HEK293 (cell line): ENCODE measurements at regions not wholly inside any gene's neighbourhood (a gene's known extent, or its start where the extent isn't known, plus 50 kb on each side); places are given as distances from the start of the nearest gene placed in this dataset.

Experiments
- KLF9 ChIP-seq: fragments of 450-650 bp; formaldehyde crosslinking; IDR thresholded peaks from 2 replicates; pipeline ENCODE4 v1.5.1; 2016; ENCODE audit warnings: missing biosample characterization, missing genetic modification characterization, low read depth
- ZBTB7A ChIP-seq: fragments of 450-650 bp; formaldehyde crosslinking; IDR thresholded peaks from 2 replicates; pipeline ENCODE4 v1.5.1; 2016; ENCODE audit warnings: low read depth, missing biosample characterization, missing genetic modification characterization
- ZNF112 ChIP-seq: fragments of 450-650 bp; formaldehyde crosslinking; IDR thresholded peaks from 2 replicates; pipeline ENCODE4 v1.5.0; 2017; ENCODE audit warnings: missing biosample characterization, missing genetic modification characterization
- ZNF174 ChIP-seq: fragments of 450-650 bp; formaldehyde crosslinking; IDR thresholded peaks from 2 replicates; pipeline ENCODE4 v1.5.0; 2017; ENCODE audit warnings: missing biosample characterization, mild to moderate bottlenecking, missing genetic modification characterization
- ZNF223 ChIP-seq: fragments of 450-650 bp; formaldehyde crosslinking; IDR thresholded peaks from 2 replicates; pipeline ENCODE4 v1.5.1; 2016; ENCODE audit warnings: missing biosample characterization, missing genetic modification characterization
- ZNF514 ChIP-seq: fragments of 450-650 bp; formaldehyde crosslinking; IDR thresholded peaks from 2 replicates; pipeline ENCODE4 v1.5.1; 2016; ENCODE audit warnings: missing biosample characterization, missing genetic modification characterization
- TF ChIP-seq, protein P1 (sequence below): fragments of 450-650 bp; formaldehyde crosslinking; IDR thresholded peaks from 2 replicates; pipeline ENCODE4 v1.5.1; 2016; ENCODE audit warnings: missing biosample characterization, missing genetic modification characterization
- TF ChIP-seq, protein P2 (sequence below): fragments of 450-650 bp; formaldehyde crosslinking; IDR thresholded peaks from 2 replicates; pipeline ENCODE4 v1.5.1; 2016; ENCODE audit warnings: missing biosample characterization, missing genetic modification characterization
- TF ChIP-seq, protein P3 (sequence below): fragments of 450-650 bp; formaldehyde crosslinking; IDR thresholded peaks from 2 replicates; pipeline ENCODE4 v1.5.1; 2016; ENCODE audit warnings: missing biosample characterization, missing genetic modification characterization
- TF ChIP-seq, protein P4 (sequence below): fragments of 450-650 bp; formaldehyde crosslinking; IDR thresholded peaks from 2 replicates; pipeline ENCODE4 v1.5.1; 2016; ENCODE audit warnings: missing biosample characterization, missing genetic modification characterization, low read depth
- TF ChIP-seq, protein P5 (sequence below): fragments of 450-650 bp; formaldehyde crosslinking; IDR thresholded peaks from 2 replicates; pipeline ENCODE4 v1.5.1; 2016; ENCODE audit warnings: missing biosample characterization, missing genetic modification characterization
- TF ChIP-seq, protein P6 (sequence below): fragments of 450-650 bp; formaldehyde crosslinking; IDR thresholded peaks from 2 replicates; pipeline ENCODE4 v1.5.1; 2016; ENCODE audit warnings: missing biosample characterization, missing genetic modification characterization
- TF ChIP-seq, protein P7 (sequence below): fragments of 450-650 bp; formaldehyde crosslinking; conservative IDR thresholded peaks from 2 replicates; pipeline ENCODE4 v1.5.1; 2016; ENCODE audit warnings: low read depth, missing biosample characterization, missing genetic modification characterization
- TF ChIP-seq, protein P8 (sequence below): fragments of 450-650 bp; formaldehyde crosslinking; IDR thresholded peaks from 2 replicates; pipeline ENCODE4 v1.5.1; 2016; ENCODE audit warnings: missing biosample characterization, missing genetic modification characterization, low read depth

DNA sequence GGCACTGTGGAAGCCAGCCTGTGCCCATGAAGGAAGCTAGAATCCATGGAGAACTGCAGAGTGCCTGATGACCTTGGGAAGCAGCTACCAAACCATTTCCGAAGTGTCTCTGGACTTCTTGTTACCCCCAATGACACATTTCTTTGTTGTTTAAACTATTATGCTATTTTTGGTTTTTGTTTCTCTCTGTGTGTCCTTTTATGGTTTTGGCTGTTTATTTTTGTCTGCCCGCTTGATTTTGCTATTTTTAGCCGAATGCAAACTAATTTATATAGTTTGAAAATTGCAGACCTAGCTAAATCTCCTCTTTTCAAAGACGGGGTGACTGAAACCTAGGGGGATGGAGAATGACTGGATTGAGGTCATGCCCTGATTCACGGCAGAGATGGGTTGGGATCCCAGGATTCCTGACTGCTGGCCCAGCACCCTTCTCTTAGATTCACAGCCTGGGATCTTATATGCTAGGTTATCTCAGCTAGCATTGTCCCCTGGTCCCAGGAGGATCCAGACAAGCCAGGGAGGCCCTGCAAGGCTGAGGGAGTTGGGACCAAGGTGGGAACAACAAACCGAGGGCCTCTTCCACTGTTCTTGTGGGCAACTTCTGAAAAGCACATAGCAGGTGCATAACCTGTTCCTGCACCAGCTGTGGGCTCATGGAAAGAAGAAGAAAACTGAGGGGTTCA, 116.3 kb upstream of the HAAO start:
- TF ChIP-seq, protein P1, sequence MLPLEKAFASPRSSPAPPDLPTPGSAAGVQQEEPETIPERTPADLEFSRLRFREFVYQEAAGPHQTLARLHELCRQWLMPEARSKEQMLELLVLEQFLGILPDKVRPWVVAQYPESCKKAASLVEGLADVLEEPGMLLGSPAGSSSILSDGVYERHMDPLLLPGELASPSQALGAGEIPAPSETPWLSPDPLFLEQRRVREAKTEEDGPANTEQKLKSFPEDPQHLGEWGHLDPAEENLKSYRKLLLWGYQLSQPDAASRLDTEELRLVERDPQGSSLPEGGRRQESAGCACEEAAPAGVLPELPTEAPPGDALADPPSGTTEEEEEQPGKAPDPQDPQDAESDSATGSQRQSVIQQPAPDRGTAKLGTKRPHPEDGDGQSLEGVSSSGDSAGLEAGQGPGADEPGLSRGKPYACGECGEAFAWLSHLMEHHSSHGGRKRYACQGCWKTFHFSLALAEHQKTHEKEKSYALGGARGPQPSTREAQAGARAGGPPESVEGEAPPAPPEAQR (tag by site-specific recombination) = no peak
- TF ChIP-seq ZNF223 (no peak), ZNF174 (tag by site-specific recombination) (no peak), ZBTB7A (tag by site-specific recombination) (no peak), KLF9 (tag by site-specific recombination) (no peak), ZNF514 (tag by site-specific recombination) (no peak), ZNF112 (tag by site-specific recombination) (no peak)
- TF ChIP-seq, protein P2, sequence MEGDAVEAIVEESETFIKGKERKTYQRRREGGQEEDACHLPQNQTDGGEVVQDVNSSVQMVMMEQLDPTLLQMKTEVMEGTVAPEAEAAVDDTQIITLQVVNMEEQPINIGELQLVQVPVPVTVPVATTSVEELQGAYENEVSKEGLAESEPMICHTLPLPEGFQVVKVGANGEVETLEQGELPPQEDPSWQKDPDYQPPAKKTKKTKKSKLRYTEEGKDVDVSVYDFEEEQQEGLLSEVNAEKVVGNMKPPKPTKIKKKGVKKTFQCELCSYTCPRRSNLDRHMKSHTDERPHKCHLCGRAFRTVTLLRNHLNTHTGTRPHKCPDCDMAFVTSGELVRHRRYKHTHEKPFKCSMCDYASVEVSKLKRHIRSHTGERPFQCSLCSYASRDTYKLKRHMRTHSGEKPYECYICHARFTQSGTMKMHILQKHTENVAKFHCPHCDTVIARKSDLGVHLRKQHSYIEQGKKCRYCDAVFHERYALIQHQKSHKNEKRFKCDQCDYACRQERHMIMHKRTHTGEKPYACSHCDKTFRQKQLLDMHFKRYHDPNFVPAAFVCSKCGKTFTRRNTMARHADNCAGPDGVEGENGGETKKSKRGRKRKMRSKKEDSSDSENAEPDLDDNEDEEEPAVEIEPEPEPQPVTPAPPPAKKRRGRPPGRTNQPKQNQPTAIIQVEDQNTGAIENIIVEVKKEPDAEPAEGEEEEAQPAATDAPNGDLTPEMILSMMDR (tag by site-specific recombination) = no peak
- TF ChIP-seq, protein P3, sequence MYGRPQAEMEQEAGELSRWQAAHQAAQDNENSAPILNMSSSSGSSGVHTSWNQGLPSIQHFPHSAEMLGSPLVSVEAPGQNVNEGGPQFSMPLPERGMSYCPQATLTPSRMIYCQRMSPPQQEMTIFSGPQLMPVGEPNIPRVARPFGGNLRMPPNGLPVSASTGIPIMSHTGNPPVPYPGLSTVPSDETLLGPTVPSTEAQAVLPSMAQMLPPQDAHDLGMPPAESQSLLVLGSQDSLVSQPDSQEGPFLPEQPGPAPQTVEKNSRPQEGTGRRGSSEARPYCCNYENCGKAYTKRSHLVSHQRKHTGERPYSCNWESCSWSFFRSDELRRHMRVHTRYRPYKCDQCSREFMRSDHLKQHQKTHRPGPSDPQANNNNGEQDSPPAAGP = no peak
- TF ChIP-seq, protein P4, sequence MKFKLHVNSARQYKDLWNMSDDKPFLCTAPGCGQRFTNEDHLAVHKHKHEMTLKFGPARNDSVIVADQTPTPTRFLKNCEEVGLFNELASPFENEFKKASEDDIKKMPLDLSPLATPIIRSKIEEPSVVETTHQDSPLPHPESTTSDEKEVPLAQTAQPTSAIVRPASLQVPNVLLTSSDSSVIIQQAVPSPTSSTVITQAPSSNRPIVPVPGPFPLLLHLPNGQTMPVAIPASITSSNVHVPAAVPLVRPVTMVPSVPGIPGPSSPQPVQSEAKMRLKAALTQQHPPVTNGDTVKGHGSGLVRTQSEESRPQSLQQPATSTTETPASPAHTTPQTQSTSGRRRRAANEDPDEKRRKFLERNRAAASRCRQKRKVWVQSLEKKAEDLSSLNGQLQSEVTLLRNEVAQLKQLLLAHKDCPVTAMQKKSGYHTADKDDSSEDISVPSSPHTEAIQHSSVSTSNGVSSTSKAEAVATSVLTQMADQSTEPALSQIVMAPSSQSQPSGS (tag by site-specific recombination) = no peak
- TF ChIP-seq, protein P5, sequence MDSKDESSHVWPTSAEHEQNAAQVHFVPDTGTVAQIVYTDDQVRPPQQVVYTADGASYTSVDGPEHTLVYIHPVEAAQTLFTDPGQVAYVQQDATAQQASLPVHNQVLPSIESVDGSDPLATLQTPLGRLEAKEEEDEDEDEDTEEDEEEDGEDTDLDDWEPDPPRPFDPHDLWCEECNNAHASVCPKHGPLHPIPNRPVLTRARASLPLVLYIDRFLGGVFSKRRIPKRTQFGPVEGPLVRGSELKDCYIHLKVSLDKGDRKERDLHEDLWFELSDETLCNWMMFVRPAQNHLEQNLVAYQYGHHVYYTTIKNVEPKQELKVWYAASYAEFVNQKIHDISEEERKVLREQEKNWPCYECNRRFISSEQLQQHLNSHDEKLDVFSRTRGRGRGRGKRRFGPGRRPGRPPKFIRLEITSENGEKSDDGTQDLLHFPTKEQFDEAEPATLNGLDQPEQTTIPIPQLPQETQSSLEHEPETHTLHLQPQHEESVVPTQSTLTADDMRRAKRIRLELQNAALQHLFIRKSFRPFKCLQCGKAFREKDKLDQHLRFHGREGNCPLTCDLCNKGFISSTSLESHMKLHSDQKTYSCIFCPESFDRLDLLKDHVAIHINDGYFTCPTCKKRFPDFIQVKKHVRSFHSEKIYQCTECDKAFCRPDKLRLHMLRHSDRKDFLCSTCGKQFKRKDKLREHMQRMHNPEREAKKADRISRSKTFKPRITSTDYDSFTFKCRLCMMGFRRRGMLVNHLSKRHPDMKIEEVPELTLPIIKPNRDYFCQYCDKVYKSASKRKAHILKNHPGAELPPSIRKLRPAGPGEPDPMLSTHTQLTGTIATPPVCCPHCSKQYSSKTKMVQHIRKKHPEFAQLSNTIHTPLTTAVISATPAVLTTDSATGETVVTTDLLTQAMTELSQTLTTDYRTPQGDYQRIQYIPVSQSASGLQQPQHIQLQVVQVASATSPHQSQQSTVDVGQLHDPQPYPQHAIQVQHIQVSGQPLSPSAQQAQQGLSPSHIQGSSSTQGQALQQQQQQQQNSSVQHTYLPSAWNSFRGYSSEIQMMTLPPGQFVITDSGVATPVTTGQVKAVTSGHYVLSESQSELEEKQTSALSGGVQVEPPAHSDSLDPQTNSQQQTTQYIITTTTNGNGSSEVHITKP (tag by site-specific recombination) = no peak
- TF ChIP-seq, protein P6, sequence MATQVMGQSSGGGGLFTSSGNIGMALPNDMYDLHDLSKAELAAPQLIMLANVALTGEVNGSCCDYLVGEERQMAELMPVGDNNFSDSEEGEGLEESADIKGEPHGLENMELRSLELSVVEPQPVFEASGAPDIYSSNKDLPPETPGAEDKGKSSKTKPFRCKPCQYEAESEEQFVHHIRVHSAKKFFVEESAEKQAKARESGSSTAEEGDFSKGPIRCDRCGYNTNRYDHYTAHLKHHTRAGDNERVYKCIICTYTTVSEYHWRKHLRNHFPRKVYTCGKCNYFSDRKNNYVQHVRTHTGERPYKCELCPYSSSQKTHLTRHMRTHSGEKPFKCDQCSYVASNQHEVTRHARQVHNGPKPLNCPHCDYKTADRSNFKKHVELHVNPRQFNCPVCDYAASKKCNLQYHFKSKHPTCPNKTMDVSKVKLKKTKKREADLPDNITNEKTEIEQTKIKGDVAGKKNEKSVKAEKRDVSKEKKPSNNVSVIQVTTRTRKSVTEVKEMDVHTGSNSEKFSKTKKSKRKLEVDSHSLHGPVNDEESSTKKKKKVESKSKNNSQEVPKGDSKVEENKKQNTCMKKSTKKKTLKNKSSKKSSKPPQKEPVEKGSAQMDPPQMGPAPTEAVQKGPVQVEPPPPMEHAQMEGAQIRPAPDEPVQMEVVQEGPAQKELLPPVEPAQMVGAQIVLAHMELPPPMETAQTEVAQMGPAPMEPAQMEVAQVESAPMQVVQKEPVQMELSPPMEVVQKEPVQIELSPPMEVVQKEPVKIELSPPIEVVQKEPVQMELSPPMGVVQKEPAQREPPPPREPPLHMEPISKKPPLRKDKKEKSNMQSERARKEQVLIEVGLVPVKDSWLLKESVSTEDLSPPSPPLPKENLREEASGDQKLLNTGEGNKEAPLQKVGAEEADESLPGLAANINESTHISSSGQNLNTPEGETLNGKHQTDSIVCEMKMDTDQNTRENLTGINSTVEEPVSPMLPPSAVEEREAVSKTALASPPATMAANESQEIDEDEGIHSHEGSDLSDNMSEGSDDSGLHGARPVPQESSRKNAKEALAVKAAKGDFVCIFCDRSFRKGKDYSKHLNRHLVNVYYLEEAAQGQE (tag by site-specific recombination) = no peak
- TF ChIP-seq, protein P7, sequence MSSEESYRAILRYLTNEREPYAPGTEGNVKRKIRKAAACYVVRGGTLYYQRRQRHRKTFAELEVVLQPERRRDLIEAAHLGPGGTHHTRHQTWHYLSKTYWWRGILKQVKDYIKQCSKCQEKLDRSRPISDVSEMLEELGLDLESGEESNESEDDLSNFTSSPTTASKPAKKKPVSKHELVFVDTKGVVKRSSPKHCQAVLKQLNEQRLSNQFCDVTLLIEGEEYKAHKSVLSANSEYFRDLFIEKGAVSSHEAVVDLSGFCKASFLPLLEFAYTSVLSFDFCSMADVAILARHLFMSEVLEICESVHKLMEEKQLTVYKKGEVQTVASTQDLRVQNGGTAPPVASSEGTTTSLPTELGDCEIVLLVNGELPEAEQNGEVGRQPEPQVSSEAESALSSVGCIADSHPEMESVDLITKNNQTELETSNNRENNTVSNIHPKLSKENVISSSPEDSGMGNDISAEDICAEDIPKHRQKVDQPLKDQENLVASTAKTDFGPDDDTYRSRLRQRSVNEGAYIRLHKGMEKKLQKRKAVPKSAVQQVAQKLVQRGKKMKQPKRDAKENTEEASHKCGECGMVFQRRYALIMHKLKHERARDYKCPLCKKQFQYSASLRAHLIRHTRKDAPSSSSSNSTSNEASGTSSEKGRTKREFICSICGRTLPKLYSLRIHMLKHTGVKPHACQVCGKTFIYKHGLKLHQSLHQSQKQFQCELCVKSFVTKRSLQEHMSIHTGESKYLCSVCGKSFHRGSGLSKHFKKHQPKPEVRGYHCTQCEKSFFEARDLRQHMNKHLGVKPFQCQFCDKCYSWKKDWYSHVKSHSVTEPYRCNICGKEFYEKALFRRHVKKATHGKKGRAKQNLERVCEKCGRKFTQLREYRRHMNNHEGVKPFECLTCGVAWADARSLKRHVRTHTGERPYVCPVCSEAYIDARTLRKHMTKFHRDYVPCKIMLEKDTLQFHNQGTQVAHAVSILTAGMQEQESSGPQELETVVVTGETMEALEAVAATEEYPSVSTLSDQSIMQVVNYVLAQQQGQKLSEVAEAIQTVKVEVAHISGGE (tag by site-specific recombination) = no peak
- TF ChIP-seq, protein P8, sequence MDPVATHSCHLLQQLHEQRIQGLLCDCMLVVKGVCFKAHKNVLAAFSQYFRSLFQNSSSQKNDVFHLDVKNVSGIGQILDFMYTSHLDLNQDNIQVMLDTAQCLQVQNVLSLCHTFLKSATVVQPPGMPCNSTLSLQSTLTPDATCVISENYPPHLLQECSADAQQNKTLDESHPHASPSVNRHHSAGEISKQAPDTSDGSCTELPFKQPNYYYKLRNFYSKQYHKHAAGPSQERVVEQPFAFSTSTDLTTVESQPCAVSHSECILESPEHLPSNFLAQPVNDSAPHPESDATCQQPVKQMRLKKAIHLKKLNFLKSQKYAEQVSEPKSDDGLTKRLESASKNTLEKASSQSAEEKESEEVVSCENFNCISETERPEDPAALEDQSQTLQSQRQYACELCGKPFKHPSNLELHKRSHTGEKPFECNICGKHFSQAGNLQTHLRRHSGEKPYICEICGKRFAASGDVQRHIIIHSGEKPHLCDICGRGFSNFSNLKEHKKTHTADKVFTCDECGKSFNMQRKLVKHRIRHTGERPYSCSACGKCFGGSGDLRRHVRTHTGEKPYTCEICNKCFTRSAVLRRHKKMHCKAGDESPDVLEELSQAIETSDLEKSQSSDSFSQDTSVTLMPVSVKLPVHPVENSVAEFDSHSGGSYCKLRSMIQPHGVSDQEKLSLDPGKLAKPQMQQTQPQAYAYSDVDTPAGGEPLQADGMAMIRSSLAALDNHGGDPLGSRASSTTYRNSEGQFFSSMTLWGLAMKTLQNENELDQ (tag by site-specific recombination) = no peak
